Epidermal melanocyte (primary cell): ENCODE measurements at regions not wholly inside any gene's neighbourhood (a gene's known extent, or its start where the extent isn't known, plus 50 kb on each side); places are given as distances from the start of the nearest gene placed in this dataset.
"Not testable (repeated sequence)": the region's sequence is repeated elsewhere in the genome, so short reads cannot be mapped to it uniquely, and the experiment has no call there.

ENCODE experiments used
- DNase-seq: peaks from one replicate; pipeline ENCODE4 v3.0.0; 2011; ENCODE audit warnings: low spot score; ENCODE audit not compliant: insufficient read length

GRCh38 chr1:96409689-96410088 lies 311.9 kb upstream of the PTBP2 start:
- no peak for DNase-seq

- DNase-seq = no peak
These were observed 310.6 kb upstream of the PTBP2 start for GRCh38 chr1:96411006-96411405.

- DNase-seq = no peak
These were observed 307.0 kb upstream of the PTBP2 start for GRCh38 chr1:96414598-96414997.

GRCh38 chr1:96416111-96416595 lies 305.4 kb upstream of the PTBP2 start:
- DNase-seq = peak; percentile 27

- no peak for DNase-seq
These were observed 304.7 kb upstream of the PTBP2 start for GRCh38 chr1:96416701-96417444.

- no peak for DNase-seq
These were observed 302.6 kb upstream of the PTBP2 start for GRCh38 chr1:96418969-96419368.

- DNase-seq = no peak
These were observed 296.7 kb upstream of the PTBP2 start for GRCh38 chr1:96424877-96425276.

- no peak for DNase-seq
These were observed 296.0 kb upstream of the PTBP2 start for GRCh38 chr1:96425382-96426129.

GRCh38 chr1:96427616-96428015 lies 294.0 kb upstream of the PTBP2 start:
- DNase-seq = no peak

- no peak for DNase-seq
These were observed 276.3 kb upstream of the PTBP2 start for GRCh38 chr1:96445302-96445701.

GRCh38 chr1:96464066-96464465 lies 257.5 kb upstream of the PTBP2 start:
- DNase-seq = no peak

- DNase-seq = no peak
These were observed 257.1 kb upstream of the PTBP2 start for GRCh38 chr1:96464522-96464921.

- no peak for DNase-seq
These were observed 256.6 kb upstream of the PTBP2 start for GRCh38 chr1:96464991-96465390.

GRCh38 chr1:96465441-96465840 lies 256.1 kb upstream of the PTBP2 start:
- no peak for DNase-seq

- no peak for DNase-seq
These were observed 254.7 kb upstream of the PTBP2 start for GRCh38 chr1:96466842-96467241.

- not testable (repeated sequence) for DNase-seq
These were observed 251.9 kb upstream of the PTBP2 start for GRCh38 chr1:96469726-96470125.

GRCh38 chr1:96472471-96472870 lies 249.1 kb upstream of the PTBP2 start:
- DNase-seq = no peak

GRCh38 chr1:96473791-96474434 lies 247.7 kb upstream of the PTBP2 start:
- no peak for DNase-seq

- DNase-seq = no peak
These were observed 246.4 kb upstream of the PTBP2 start for GRCh38 chr1:96474985-96475743.

GRCh38 chr1:96475903-96476302 lies 245.7 kb upstream of the PTBP2 start:
- no peak for DNase-seq

- no peak for DNase-seq
These were observed 243.4 kb upstream of the PTBP2 start for GRCh38 chr1:96478228-96478627.
